H7 (cell line): ENCODE measurements at regions not wholly inside any gene's neighbourhood (a gene's known extent, or its start where the extent isn't known, plus 50 kb on each side); places are given as distances from the start of the nearest gene placed in this dataset.

Experiments used
- DNase-seq: peaks from one replicate; pipeline ENCODE4 v3.0.0; 2012
- H3K27me3 ChIP-seq: 2 replicates; pipeline ENCODE4 v1.6.0; 2011; ENCODE audit warnings: mild to moderate bottlenecking, low read length; ENCODE audit not compliant: control insufficient read depth, insufficient read depth
- H3K36me3 ChIP-seq: replicated peaks from 2 replicates; pipeline ENCODE4 v1.5.1; 2011; ENCODE audit warnings: low read length; ENCODE audit not compliant: control insufficient read depth, insufficient read depth
- H3K4me3 ChIP-seq: 2 replicates; pipeline ENCODE4 v1.5.1; 2011; ENCODE audit warnings: low read depth, mild to moderate bottlenecking, control low read depth, low read length, moderate library complexity; ENCODE audit not compliant: insufficient read depth

- no peak for DNase-seq
- H3K4me3 ChIP-seq = no peak overlapping the region
- no peaks in the 10 kb centered on the region for H3K36me3 ChIP-seq
- H3K27me3 ChIP-seq = no peaks in the 10 kb centered on the region
Observed at GRCh38 chr20:17109307-17109706, 117.5 kb upstream of the PCSK2 start.

- no peak for DNase-seq
- no peak overlapping the region for H3K4me3 ChIP-seq
- no peaks in the 10 kb centered on the region for H3K27me3 ChIP-seq
- no peaks in the 10 kb centered on the region for H3K36me3 ChIP-seq
Observed at GRCh38 chr20:17128206-17128605, 98.6 kb upstream of the PCSK2 start.

GRCh38 chr20:17129089-17129488 is 97.8 kb upstream of the PCSK2 start:
- H3K27me3 ChIP-seq = no peaks in the 10 kb centered on the region
- H3K36me3 ChIP-seq = no peaks in the 10 kb centered on the region
- peak; percentile 4 for DNase-seq
- H3K4me3 ChIP-seq = no peak overlapping the region

- no peak for DNase-seq
- Histone ChIP-seq H3K36me3 (no peaks in the 10 kb centered on the region), H3K4me3 (no peak overlapping the region), H3K27me3 (no peaks in the 10 kb centered on the region)
Observed at GRCh38 chr20:17137692-17138091, 89.1 kb upstream of the PCSK2 start.

GRCh38 chr20:17138237-17138636 is 88.6 kb upstream of the PCSK2 start:
- no peak for DNase-seq
- no peak overlapping the region for H3K4me3 ChIP-seq
- H3K27me3 ChIP-seq = no peaks in the 10 kb centered on the region
- H3K36me3 ChIP-seq = no peaks in the 10 kb centered on the region

- no peaks in the 10 kb centered on the region for H3K27me3 ChIP-seq
- no peak for DNase-seq
- H3K36me3 ChIP-seq = no peaks in the 10 kb centered on the region
- H3K4me3 ChIP-seq = no peak overlapping the region
Observed at GRCh38 chr20:17140894-17141293, 85.9 kb upstream of the PCSK2 start.

GRCh38 chr20:17141568-17141967 is 85.3 kb upstream of the PCSK2 start:
- no peaks in the 10 kb centered on the region for H3K27me3 ChIP-seq
- no peaks in the 10 kb centered on the region for H3K36me3 ChIP-seq
- no peak overlapping the region for H3K4me3 ChIP-seq
- no peak for DNase-seq

GRCh38 chr20:17142666-17143065 is 84.2 kb upstream of the PCSK2 start:
- no peaks in the 10 kb centered on the region for H3K27me3 ChIP-seq
- H3K36me3 ChIP-seq = no peaks in the 10 kb centered on the region
- DNase-seq = no peak
- no peak overlapping the region for H3K4me3 ChIP-seq

- H3K4me3 ChIP-seq = no peak overlapping the region
- DNase-seq = no peak
- H3K36me3 ChIP-seq = no peaks in the 10 kb centered on the region
- H3K27me3 ChIP-seq = no peaks in the 10 kb centered on the region
Observed at GRCh38 chr20:17150858-17151257, 76.0 kb upstream of the PCSK2 start.

GRCh38 chr20:17155401-17155800 is 71.4 kb upstream of the PCSK2 start:
- no peaks in the 10 kb centered on the region for H3K36me3 ChIP-seq
- no peak for DNase-seq

GRCh38 chr20:17158701-17159100 is 68.1 kb upstream of the PCSK2 start:
- Histone ChIP-seq H3K27me3 (no peaks in the 10 kb centered on the region), H3K36me3 (no peaks in the 10 kb centered on the region), H3K4me3 (no peak overlapping the region)
- no peak for DNase-seq

More at GRCh38 chr20:17155401-17155800, 71.4 kb upstream of the PCSK2 start:
- Histone ChIP-seq H3K27me3 (no peaks in the 10 kb centered on the region), H3K4me3 (no peak overlapping the region)

GRCh38 chr20:17161673-17162481 is 65.0 kb upstream of the PCSK2 start:
- Histone ChIP-seq H3K4me3 (no peak overlapping the region), H3K27me3 (no peaks in the 10 kb centered on the region), H3K36me3 (no peaks in the 10 kb centered on the region)
- DNase-seq = no peak

- Histone ChIP-seq H3K4me3 (no peak overlapping the region), H3K36me3 (no peaks in the 10 kb centered on the region), H3K27me3 (no peaks in the 10 kb centered on the region)
- DNase-seq = no peak
Observed at GRCh38 chr20:17168026-17168612, 58.7 kb upstream of the PCSK2 start.

GRCh38 chr20:17169585-17170136 is 57.2 kb upstream of the PCSK2 start:
- Histone ChIP-seq H3K27me3 (no peaks in the 10 kb centered on the region), H3K36me3 (no peaks in the 10 kb centered on the region), H3K4me3 (no peak overlapping the region)
- DNase-seq = no peak

GRCh38 chr20:17171746-17172280 is 55.0 kb upstream of the PCSK2 start:
- H3K36me3 ChIP-seq = no peaks in the 10 kb centered on the region
- H3K27me3 ChIP-seq = no peaks in the 10 kb centered on the region
- no peak overlapping the region for H3K4me3 ChIP-seq
- no peak for DNase-seq
